Transverse colon (tissue), 4 donors: ENCODE measurements at regions not wholly inside any gene's neighbourhood (a gene's known extent, or its start where the extent isn't known, plus 50 kb on each side); places are given as distances from the start of the nearest gene placed in this dataset.
"Not testable (repeated sequence)": the region's sequence is repeated elsewhere in the genome, so short reads cannot be mapped to it uniquely, and the experiment has no call there.

Source experiments
- DNase-seq: peaks from one replicate; pipeline ENCODE4 v3.0.0-alpha.2; 2019
- H3K27ac ChIP-seq, 4 donors: fragments of 200-600 bp; sonication (generic); 2 replicates each; pipeline ENCODE4 v1.5.1; 2016 to 2018; ENCODE audit warnings: inconsistent platforms in 4 of 4
- H3K27me3 ChIP-seq: fragments of 200-600 bp; sonication (generic); 2 replicates; pipeline ENCODE4 v1.5.1; 2017; ENCODE audit warnings: inconsistent platforms
- H3K36me3 ChIP-seq, 4 donors: fragments of 200-600 bp; sonication (generic); 2 replicates each; pipeline ENCODE4 v1.5.1; 2017 to 2019; ENCODE audit warnings: inconsistent platforms in 4 of 4
- H3K4me1 ChIP-seq, 4 donors: fragments of 200-600 bp; sonication (generic); 2 replicates each; pipeline ENCODE4 v1.5.1; 2017 to 2020; ENCODE audit warnings: inconsistent platforms in 4 of 4
- H3K4me3 ChIP-seq, 4 donors: fragments of 200-600 bp; sonication (generic); 1 replicate in 1 of 4; 2 replicates in 3 of 4; pipeline versions ENCODE4 v1.5.1 to v1.6.1; 2017 to 2019; ENCODE audit warnings: inconsistent platforms in 4 of 4
- H3K9me3 ChIP-seq, 2 donors: fragments of 200-600 bp; sonication (generic); 2 replicates each; pipeline ENCODE4 v1.5.1; 2017 to 2019; ENCODE audit warnings: inconsistent platforms in 2 of 2
- EP300 ChIP-seq: sonication (generic); formaldehyde crosslinking; IDR thresholded peaks from one replicate; pipeline ENCODE4 v1.6.1; 2017; ENCODE audit warnings: antibody characterized with exemption, low read depth
- POLR2A ChIP-seq: fragments of 450-650 bp; IDR thresholded peaks from one replicate; pipeline ENCODE4 v1.6.1; 2016; ENCODE audit warnings: antibody characterized with exemption, mild to moderate bottlenecking, moderate library complexity
- POLR2AphosphoS5 ChIP-seq, 3 donors: sonication (generic); formaldehyde crosslinking; IDR thresholded peaks; one replicate each; pipeline ENCODE4 v1.6.1; 2016; ENCODE audit warnings: antibody characterized with exemption in 3 of 3
- WGBS, 2 donors: methylation state at CpG; one replicate each; pipeline ENCODE4 v1.1.5; 2018; ENCODE audit warnings: low coverage in 1 of 2; 5-methylcytosine and 5-hydroxymethylcytosine counted together
- in situ Hi-C, 4 donors: fragments of 200-750 bp; cut with MboI; loops; one replicate each; pipeline versions ENCODE4 v1.15.0 to v1.15.1; 2017; ENCODE audit warnings: low sequenced_read_pairs in 3 of 4, low pct_ligation_motif_present in 1 of 4, low pct_unique_long_range_greater_than_20kb in 1 of 4
- intact Hi-C: fragments of 100-400 bp; cut with DNase I; formaldehyde crosslinking; loops from one replicate; pipeline ENCODE4 v1.15.1; 2023; ENCODE audit warnings: low total_unique reads
- TF ChIP-seq, protein P1 (sequence below), 5 experiments: fragments of 200-600 bp in 3 of 5; fragments of 450-650 bp in 2 of 5; sonication (generic) in 3 of 5; IDR thresholded peaks; 1 replicate in 2 of 5; 2 replicates in 3 of 5; pipeline ENCODE4 v1.5.1; 2016 to 2017; ENCODE audit warnings: antibody characterized with exemption in 5 of 5, inconsistent platforms in 3 of 5, mild to moderate bottlenecking in 2 of 5, moderate library complexity in 1 of 5

DNA sequence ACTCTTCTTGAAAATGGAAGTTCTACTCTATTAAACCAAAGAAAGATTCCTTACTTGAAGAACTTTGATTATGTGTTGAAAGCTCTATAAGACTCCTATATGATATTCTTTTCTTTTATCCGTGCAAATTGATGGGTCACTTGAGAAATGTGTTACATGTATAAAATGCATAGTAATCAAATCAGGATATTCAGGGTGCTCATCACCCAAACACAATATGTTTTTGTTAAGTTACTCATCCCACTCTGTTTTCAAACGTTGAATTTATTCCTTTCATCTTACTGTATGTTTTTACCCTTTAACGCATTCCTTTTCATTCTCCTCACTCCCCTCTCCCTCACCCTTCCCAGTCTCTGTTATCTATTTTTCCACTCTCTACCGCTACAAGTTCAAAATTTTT lies 305.5 kb upstream of the KYNU start:
- Histone ChIP-seq H3K27ac (no peak overlapping the region), H3K4me3 (no peak overlapping the region), H3K36me3 (no peaks in the 10 kb centered on the region), H3K9me3 (no peaks in the 10 kb centered on the region), H3K4me1 (no peaks in the 10 kb centered on the region), H3K27me3 (no peaks in the 10 kb centered on the region)
- in situ Hi-C loops, result no loop called here
- TF ChIP-seq, protein P1, sequence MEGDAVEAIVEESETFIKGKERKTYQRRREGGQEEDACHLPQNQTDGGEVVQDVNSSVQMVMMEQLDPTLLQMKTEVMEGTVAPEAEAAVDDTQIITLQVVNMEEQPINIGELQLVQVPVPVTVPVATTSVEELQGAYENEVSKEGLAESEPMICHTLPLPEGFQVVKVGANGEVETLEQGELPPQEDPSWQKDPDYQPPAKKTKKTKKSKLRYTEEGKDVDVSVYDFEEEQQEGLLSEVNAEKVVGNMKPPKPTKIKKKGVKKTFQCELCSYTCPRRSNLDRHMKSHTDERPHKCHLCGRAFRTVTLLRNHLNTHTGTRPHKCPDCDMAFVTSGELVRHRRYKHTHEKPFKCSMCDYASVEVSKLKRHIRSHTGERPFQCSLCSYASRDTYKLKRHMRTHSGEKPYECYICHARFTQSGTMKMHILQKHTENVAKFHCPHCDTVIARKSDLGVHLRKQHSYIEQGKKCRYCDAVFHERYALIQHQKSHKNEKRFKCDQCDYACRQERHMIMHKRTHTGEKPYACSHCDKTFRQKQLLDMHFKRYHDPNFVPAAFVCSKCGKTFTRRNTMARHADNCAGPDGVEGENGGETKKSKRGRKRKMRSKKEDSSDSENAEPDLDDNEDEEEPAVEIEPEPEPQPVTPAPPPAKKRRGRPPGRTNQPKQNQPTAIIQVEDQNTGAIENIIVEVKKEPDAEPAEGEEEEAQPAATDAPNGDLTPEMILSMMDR (IDR thresholded peaks at IDR 0.05), result no peak
- TF ChIP-seq POLR2AphosphoS5 (IDR thresholded peaks at IDR 0.05), result no peak
- TF ChIP-seq EP300, result no peak
- TF ChIP-seq POLR2A, result no peak
- DNase-seq, result no peak
- intact Hi-C loops, result no loop called here
- WGBS, 2 donors, result 80 to 91% methylated on average over 4 of the region's 4 CpGs

DNA sequence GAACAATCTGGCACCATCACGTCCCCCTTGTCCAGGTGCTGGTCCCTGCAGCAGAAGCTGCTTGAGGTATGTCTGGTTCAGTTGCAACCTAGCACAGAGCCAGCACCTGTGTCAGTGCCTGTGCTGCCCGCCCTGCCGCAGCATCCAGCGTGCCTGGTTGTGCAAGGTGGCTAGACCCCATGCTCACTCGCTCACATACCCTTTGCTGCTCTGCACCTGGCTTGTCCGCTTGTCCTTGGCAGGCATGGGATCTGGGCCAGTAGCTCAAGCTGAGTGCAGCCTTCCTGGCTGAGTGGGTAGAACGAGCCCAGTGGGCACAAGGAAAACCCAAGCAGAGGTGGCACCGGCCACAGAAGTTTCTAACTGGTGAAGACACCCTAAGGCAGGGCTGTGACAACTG lies 314.6 kb upstream of the KYNU start:
- Histone ChIP-seq H3K9me3 (no peaks in the 10 kb centered on the region), H3K36me3 (no peaks in the 10 kb centered on the region), H3K4me1 (no peaks in the 10 kb centered on the region), H3K27me3 (no peaks in the 10 kb centered on the region), H3K4me3 (no peak overlapping the region), H3K27ac (no peak overlapping the region)
- DNase-seq, result no peak
- intact Hi-C loops, result no loop called here
- WGBS, 2 donors, result 83 to 89% methylated on average over 7 to 8 of the region's 8 CpGs
- TF ChIP-seq EP300 (no peak), POLR2AphosphoS5 (IDR thresholded peaks at IDR 0.05) (no peak), POLR2A (no peak)
- TF ChIP-seq, protein P1 (IDR thresholded peaks at IDR 0.05), result no peak
- in situ Hi-C loops, result no loop called here

DNA sequence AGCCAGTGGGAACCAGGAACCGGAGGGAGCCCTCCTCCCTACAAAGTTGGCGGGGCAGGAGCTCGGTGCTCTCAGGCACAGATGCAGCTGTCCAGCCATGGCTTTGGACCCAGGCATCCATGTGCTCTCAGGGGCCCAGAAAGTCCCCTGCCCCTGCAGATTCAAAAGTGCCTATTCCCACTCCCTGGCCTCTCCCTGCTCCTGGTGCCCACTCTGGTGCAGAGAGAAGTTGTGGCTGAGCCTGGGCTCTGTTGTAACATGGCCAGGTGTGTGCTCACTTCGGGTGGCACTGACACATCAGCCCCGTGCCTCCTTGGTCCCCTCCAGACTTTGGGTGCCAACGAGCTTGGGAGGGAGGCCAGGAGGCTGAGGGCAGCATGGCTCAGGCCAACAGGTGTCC lies 315.8 kb upstream of the KYNU start:
- intact Hi-C loops, result no loop called here
- Histone ChIP-seq H3K27me3 (no peaks in the 10 kb centered on the region), H3K4me3 (no peak overlapping the region), H3K9me3 (no peaks in the 10 kb centered on the region), H3K36me3 (no peaks in the 10 kb centered on the region), H3K27ac (no peak overlapping the region), H3K4me1 (no peaks in the 10 kb centered on the region)
- no peak for DNase-seq
- WGBS, 2 donors, result 75% methylated on average over 6 of the region's 6 CpGs; no CpG with 5 or more reads in 1 of the 2 donors
- TF ChIP-seq POLR2A, result no peak
- no peak for TF ChIP-seq EP300
- no peak for TF ChIP-seq POLR2AphosphoS5 (IDR thresholded peaks at IDR 0.05)
- TF ChIP-seq, protein P1 (IDR thresholded peaks at IDR 0.05), result no peak
- in situ Hi-C loops, result no loop called here

DNA sequence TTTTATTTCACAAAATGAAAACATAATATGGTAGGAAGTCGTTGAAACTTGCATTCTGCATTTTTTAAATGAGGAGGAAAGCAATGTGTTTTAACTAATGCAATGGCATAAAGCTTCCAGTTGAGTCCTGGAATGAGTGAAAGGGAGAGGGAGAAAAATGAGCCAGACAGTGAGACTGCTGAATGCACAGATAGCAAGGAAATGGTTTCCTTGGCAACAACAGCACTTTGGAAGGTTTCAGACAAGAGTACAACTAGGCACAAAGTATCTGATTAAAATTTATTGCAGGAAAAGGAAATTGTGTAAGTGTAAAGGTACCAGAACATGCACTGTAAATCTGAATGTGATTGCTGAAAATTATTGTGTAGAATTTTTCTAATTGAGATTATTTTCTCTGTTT lies 320.1 kb upstream of the KYNU start:
- DNase-seq, result no peak
- no peaks in the 10 kb centered on the region for H3K4me1 ChIP-seq
- no peaks in the 10 kb centered on the region for H3K27me3 ChIP-seq
- H3K4me3 ChIP-seq, result no peak overlapping the region
- intact Hi-C loops (no loop called here), in situ Hi-C loops (no loop called here)
- no peaks in the 10 kb centered on the region for H3K36me3 ChIP-seq
- H3K27ac ChIP-seq, result no peak overlapping the region
- 19 to 31% methylated on average over 1 of the region's 1 CpG for WGBS, 2 donors
- TF ChIP-seq POLR2A (no peak), POLR2AphosphoS5 (IDR thresholded peaks at IDR 0.05) (no peak)
- H3K9me3 ChIP-seq, result no peaks in the 10 kb centered on the region

DNA sequence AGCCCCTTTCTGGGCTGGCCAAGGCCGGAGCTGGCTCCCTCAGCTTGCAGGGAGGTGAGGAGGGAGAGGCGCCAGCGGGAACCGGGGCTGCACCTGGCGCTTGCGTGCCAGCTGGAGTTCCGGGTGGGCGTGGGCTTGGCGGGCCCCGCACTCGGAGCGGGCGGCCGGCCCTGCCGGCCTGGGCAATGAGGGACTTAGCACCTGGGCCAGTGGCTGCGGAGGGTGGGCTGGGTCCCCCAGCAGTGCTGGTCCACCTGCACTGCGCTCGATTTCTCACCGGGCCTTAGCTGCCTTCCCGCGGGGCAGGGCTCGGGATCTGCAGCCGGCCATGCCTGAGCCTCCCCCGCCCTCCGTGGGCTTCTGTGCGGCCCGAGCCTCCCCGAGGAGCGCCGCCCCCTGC lies 331.5 kb upstream of the KYNU start:
- H3K27ac ChIP-seq, H3K36me3 ChIP-seq, H3K27me3 ChIP-seq, H3K9me3 ChIP-seq, H3K4me3 ChIP-seq, in situ Hi-C loops, H3K4me1 ChIP-seq, intact Hi-C loops, DNase-seq: not testable (repeated sequence)
- 93% methylated on average over 26 of the region's 30 CpGs; no CpG with 5 or more reads in 1 of the 2 donors for WGBS, 2 donors
